22Rv1 (cell line): ENCODE measurements at regions not wholly inside any gene's neighbourhood (a gene's known extent, or its start where the extent isn't known, plus 50 kb on each side); places are given as distances from the start of the nearest gene placed in this dataset.
A peak's percentile ranks its signal among the peaks of the same experiment; 100 is the strongest.

Source experiments
- H3K27ac ChIP-seq: fragments of 450-650 bp; 2 replicates; pipeline ENCODE4 v1.5.1; 2017
- ZFX ChIP-seq: fragments of 450-650 bp; IDR thresholded peaks from 2 replicates; pipeline ENCODE4 v1.6.1; 2017; ENCODE audit warnings: antibody characterized with exemption, borderline replicate concordance
- TF ChIP-seq, protein P1 (sequence below): fragments of 450-650 bp; IDR thresholded peaks from 2 replicates; pipeline ENCODE4 v1.5.1; 2017; ENCODE audit warnings: mild to moderate bottlenecking

DNA sequence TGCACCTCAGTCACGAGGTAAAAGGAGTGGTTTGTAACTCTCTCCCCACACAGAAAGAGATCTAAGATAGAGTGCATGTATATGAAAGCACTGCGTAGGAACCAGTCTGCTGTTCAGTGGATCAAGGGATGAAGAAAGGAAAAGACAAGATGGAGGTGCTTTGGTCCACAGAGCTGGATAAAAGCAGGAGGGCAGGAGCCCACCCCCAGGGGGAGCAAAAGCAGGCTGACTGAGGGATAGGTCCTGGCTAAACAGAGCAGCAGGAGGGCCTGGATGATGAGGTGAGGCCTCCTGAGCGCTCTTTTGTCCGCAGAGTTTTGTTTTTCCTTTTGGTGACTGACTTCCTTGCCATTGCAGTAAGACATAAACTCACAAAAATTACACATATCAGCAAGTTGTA is 293.5 kb upstream of the C9orf72 start:
- no peak overlapping the region for H3K27ac ChIP-seq
- TF ChIP-seq ZFX = no peak
- TF ChIP-seq, protein P1, sequence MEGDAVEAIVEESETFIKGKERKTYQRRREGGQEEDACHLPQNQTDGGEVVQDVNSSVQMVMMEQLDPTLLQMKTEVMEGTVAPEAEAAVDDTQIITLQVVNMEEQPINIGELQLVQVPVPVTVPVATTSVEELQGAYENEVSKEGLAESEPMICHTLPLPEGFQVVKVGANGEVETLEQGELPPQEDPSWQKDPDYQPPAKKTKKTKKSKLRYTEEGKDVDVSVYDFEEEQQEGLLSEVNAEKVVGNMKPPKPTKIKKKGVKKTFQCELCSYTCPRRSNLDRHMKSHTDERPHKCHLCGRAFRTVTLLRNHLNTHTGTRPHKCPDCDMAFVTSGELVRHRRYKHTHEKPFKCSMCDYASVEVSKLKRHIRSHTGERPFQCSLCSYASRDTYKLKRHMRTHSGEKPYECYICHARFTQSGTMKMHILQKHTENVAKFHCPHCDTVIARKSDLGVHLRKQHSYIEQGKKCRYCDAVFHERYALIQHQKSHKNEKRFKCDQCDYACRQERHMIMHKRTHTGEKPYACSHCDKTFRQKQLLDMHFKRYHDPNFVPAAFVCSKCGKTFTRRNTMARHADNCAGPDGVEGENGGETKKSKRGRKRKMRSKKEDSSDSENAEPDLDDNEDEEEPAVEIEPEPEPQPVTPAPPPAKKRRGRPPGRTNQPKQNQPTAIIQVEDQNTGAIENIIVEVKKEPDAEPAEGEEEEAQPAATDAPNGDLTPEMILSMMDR = no peak

DNA sequence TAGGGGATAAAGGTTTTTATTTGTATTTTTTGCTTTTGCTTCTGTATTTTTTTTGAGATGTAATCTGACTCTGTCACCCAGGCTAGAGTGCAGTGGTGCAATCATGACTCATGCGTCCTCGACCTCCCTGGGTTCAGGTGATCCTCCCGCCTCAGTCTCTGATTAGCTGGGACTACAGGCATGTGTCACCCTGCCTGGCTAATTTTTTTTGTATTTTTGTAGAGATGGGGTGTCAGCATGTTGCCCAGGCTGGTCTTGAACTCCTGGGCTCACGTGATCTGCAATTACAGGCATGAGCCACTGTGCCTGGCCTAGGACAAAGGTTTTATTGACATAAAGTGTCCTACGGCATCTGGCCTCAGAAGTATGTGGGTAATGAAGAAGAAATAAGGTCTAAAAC is 297.1 kb upstream of the C9orf72 start:
- H3K27ac ChIP-seq = no peak overlapping the region
- TF ChIP-seq, protein P1 = no peak
- TF ChIP-seq ZFX = no peak

DNA sequence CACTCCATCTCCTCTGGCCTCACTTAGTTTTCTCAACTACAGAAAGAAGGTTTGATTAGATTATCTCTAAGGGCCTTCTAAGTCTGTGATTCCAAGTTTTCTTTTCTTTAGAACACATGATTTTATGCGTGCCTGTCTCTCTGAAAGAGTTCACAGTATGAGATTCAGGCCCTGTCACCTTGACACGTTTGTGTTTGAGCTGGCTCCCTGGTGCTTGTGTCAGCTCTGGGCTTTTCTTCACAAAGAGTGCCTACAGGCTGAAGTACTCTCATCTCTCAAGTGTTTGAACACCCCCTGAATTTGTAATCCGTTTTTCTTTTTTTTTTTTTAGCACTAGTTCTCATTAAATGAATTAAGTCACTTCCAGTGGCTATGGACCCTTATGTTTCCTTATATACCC is 306.9 kb upstream of the C9orf72 start:
- H3K27ac ChIP-seq = no peak overlapping the region
- TF ChIP-seq, protein P1 = no peak
- no peak for TF ChIP-seq ZFX

DNA sequence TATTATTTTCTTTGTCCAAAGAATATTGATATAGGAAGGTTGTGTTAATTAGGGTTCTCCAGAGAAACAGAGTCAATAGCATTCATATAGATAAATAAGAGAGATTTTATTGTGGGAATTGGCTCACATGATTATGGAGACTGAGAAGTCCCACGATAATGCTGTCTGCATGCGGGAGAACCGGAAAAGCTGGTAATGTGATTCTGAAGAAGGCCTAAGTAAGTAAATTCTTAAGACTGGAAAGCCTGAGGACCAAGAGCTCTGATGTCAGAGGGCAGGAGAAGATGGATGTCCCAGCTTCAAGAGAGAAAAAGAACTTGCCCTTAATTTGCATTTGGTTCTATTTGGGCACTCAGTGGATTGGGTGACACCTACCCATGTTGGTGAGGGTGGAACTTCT is 307.4 kb upstream of the C9orf72 start:
- H3K27ac ChIP-seq = no peak overlapping the region
- TF ChIP-seq, protein P1 = no peak
- no peak for TF ChIP-seq ZFX

DNA sequence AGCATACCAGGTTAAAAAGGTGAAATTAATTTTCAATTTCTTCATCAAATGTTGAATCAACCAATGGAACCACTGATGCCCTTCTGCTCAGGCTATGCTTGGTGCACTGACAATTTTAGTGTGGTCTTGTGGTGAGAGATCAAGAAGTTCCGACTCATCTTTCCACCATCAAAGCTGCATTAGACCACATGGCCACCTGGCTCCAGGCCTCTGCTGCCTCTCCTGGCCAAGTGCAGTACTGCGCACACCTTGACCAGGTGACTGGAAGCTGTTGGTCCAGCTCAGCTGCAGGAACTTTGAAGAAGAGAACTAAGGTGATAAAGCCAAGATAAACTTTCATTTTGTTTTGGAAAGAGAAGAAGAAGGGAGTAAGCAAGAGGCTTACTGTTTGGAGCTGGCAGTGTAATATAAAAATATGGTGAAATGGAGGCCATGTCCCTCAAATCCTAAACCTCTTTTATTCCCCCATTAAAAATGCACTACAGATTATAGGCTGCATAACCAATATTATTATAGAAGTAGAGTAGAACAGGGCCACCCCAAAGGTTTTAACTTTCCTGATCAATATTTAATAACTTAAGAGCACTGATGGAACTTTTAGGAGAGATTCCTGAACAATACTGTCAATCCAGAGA is 315.5 kb upstream of the C9orf72 start:
- no peak overlapping the region for H3K27ac ChIP-seq

DNA sequence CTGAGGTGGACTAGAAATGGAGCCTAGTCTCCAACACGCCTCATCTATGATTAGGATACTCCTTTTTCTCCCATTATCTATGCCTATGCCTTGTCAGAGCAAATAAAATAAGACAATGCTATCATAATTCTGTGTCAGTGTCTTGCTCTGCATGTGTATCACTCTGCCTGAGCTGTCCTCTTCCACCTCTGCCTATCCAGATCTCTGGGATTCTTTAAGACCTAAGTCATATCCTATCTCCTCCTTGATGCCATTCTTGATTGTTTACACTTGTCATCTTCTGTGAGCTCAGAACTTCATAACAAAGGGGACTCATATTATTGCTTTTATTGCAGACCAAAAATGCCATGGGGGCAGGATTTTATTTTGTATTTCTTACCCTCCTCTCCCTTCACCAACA is 351.2 kb upstream of the C9orf72 start:
- no peak for TF ChIP-seq ZFX
- H3K27ac ChIP-seq = no peak overlapping the region

More for the DNA sequence above, 315.5 kb upstream of the C9orf72 start:
- TF ChIP-seq, protein P1 = peak; percentile 94
- TF ChIP-seq ZFX = no peak

DNA sequence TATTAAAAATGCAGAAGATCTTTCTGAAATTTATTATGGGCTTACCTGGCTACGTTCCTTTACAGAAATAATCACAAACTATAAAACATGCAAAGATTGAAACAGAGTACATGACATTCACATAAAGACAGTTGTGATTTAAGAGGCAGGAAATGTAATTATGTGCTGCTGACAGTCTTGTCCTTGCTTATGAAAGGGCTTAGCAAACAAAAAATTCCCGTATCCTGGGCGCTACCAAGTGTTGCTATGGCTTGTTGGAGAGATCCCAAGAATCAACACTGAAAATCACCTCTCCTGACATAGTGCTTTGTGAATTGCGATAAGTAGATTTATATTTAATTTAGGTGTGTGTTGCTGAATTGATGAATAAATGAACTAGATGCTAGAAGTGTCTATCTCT is 352.5 kb upstream of the C9orf72 start:
- no peak for TF ChIP-seq ZFX
- TF ChIP-seq, protein P1 = no peak
- H3K27ac ChIP-seq = no peak overlapping the region

DNA sequence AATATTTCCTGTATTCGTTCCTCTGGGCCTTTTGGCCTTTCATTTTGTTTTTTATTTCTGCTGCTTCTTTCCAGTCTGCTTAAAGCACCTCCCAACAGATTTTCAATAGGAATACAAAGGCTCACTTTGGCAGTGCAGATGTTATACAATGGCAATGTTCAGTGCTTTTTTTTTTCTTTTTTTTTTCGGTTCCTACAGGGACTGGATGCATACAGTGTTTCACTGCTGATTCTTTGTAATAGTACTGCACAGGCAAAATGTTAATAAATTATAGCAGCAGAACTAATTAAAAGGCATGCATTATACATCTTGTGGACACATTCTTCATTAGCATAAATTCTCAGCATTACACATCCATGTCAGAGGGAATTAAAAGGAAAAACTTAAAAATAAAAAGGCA is 356.6 kb upstream of the C9orf72 start:
- TF ChIP-seq, protein P1 = no peak
- no peak for TF ChIP-seq ZFX
- no peak overlapping the region for H3K27ac ChIP-seq
